ENCODE measurements at regions not wholly inside any gene's neighbourhood (a gene's known extent, or its start where the extent isn't known, plus 50 kb on each side); places are given as distances from the start of the nearest gene placed in this dataset.

DNA sequence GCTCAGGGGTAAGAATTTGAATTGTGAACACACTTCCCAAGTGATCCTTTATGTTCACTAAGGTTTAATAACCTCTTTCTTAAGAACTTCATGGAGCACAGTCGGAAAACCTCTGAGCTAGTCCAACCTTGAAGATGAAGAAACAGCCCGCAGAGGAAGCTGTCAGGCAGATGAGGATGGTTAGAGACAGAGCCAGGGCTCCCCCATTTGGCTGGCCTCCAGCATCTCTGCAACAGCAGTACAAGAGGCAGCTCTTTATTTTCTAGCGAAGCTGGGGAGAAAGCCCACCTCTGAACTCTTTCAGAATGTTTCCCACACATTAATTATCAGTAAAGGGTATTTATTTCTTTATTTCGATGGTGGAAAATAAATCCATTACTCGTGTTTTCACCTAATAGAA is 350.8 kb downstream of the DMRT2 start (continued):
- TF ChIP-seq CHD4 (IDR thresholded peaks at IDR 0.05; ENCODE audit: borderline replicate concordance) (no peak), JUN (IDR thresholded peaks at IDR 0.05) (no peak)

- no peak overlapping the region for H3K4me2 ChIP-seq
- DNase-seq (ENCODE audit: low read depth in 1 of 2, low spot score in 1 of 2) (no peak), ATAC-seq (no peak), FAIRE-seq (no peak)
- H3K9me3 ChIP-seq = no peaks in the 10 kb centered on the region
- TF ChIP-seq HOXB5 (CRISPR knock-in tag; IDR thresholded peaks at IDR 0.05) (no peak), ELK1 (IDR thresholded peaks at IDR 0.05; ENCODE audit: low read depth, low read length) (no peak), SMC3 (IDR thresholded peaks at IDR 0.05) (no peak), CHD4 (IDR thresholded peaks at IDR 0.05; ENCODE audit: borderline replicate concordance) (no peak), JUN (IDR thresholded peaks at IDR 0.05) (no peak), TFCP2L1 (CRISPR knock-in tag; IDR thresholded peaks at IDR 0.05) (no peak), FOSB (CRISPR knock-in tag; IDR thresholded peaks at IDR 0.05) (no peak), MAZ (IDR thresholded peaks at IDR 0.05; ENCODE audit: borderline replicate concordance, low read depth, low read length) (no peak), BCL3 (IDR thresholded peaks at IDR 0.05) (no peak), CHD2 (IDR thresholded peaks at IDR 0.05; ENCODE audit: low read length, partially characterized antibody) (no peak), NR3C1 (IDR thresholded peaks at IDR 0.05) (no peak)
- TF ChIP-seq, protein P1, sequence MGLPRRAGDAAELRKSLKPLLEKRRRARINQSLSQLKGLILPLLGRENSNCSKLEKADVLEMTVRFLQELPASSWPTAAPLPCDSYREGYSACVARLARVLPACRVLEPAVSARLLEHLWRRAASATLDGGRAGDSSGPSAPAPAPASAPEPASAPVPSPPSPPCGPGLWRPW (IDR thresholded peaks at IDR 0.05) = no peak
- TF ChIP-seq, protein P2, sequence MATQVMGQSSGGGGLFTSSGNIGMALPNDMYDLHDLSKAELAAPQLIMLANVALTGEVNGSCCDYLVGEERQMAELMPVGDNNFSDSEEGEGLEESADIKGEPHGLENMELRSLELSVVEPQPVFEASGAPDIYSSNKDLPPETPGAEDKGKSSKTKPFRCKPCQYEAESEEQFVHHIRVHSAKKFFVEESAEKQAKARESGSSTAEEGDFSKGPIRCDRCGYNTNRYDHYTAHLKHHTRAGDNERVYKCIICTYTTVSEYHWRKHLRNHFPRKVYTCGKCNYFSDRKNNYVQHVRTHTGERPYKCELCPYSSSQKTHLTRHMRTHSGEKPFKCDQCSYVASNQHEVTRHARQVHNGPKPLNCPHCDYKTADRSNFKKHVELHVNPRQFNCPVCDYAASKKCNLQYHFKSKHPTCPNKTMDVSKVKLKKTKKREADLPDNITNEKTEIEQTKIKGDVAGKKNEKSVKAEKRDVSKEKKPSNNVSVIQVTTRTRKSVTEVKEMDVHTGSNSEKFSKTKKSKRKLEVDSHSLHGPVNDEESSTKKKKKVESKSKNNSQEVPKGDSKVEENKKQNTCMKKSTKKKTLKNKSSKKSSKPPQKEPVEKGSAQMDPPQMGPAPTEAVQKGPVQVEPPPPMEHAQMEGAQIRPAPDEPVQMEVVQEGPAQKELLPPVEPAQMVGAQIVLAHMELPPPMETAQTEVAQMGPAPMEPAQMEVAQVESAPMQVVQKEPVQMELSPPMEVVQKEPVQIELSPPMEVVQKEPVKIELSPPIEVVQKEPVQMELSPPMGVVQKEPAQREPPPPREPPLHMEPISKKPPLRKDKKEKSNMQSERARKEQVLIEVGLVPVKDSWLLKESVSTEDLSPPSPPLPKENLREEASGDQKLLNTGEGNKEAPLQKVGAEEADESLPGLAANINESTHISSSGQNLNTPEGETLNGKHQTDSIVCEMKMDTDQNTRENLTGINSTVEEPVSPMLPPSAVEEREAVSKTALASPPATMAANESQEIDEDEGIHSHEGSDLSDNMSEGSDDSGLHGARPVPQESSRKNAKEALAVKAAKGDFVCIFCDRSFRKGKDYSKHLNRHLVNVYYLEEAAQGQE (IDR thresholded peaks at IDR 0.05) = no peak
- TF ChIP-seq, protein P3, sequence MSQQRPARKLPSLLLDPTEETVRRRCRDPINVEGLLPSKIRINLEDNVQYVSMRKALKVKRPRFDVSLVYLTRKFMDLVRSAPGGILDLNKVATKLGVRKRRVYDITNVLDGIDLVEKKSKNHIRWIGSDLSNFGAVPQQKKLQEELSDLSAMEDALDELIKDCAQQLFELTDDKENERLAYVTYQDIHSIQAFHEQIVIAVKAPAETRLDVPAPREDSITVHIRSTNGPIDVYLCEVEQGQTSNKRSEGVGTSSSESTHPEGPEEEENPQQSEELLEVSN (IDR thresholded peaks at IDR 0.05; ENCODE audit: borderline replicate concordance, low read depth) = no peak
- no peak overlapping the region for H3K27ac ChIP-seq
- 15% methylated on average over 3 of the region's 4 CpGs for WGBS (ENCODE audit: missing lambda C conversion rate)
- no peak overlapping the region for H3K4me3 ChIP-seq
- ChIA-PET CTCF (no interaction called here), POLR2A (no interaction called here)
- H3K4me1 ChIP-seq = no peaks in the 10 kb centered on the region
These were observed 354.8 kb downstream of the DMRT2 start for GRCh38 chr9:1404940-1405339.

- TF ChIP-seq NFE2L2 (conservative IDR thresholded peaks at IDR 0.05; ENCODE audit: low read length) (no peak), EHF (CRISPR knock-in tag; IDR thresholded peaks at IDR 0.05) (no peak), NPAS2 (CRISPR knock-in tag; IDR thresholded peaks at IDR 0.05; ENCODE audit: borderline replicate concordance) (no peak), HDAC2 (IDR thresholded peaks at IDR 0.05) (no peak), POLR2AphosphoS2 (conservative IDR thresholded peaks at IDR 0.05; ENCODE audit: low read length) (no peak), PHF8 (IDR thresholded peaks at IDR 0.05; ENCODE audit: borderline replicate concordance, low read depth) (no peak), RAD21 (conservative IDR thresholded peaks at IDR 0.05 in 1 of 2, IDR thresholded peaks at IDR 0.05 in 1 of 2) (no peak), ZNF302 (CRISPR knock-in tag; IDR thresholded peaks at IDR 0.05) (no peak), RNF2 (IDR thresholded peaks at IDR 0.05; ENCODE audit: borderline replicate concordance, low read depth) (no peak), JUN (IDR thresholded peaks at IDR 0.05) (no peak), MYC (IDR thresholded peaks at IDR 0.05; ENCODE audit: borderline replicate concordance, low read length) (no peak), TP53 (CRISPR knock-in tag; IDR thresholded peaks at IDR 0.05) (no peak), HOXB13 (CRISPR knock-in tag; IDR thresholded peaks at IDR 0.05; ENCODE audit: low read depth) (no peak), RCOR1 (IDR thresholded peaks at IDR 0.05; ENCODE audit: low read depth, low read length) (no peak)
- TF ChIP-seq, protein P1 (IDR thresholded peaks at IDR 0.05) = no peak
- POLR2A ChIA-PET = no interaction called here
- FAIRE-seq (no peak), ATAC-seq (no peak), DNase-seq (ENCODE audit: low read depth in 1 of 2, low spot score in 1 of 2) (no peak)
- H3K27ac ChIP-seq = no peak overlapping the region
- no peaks in the 10 kb centered on the region for H3K4me1 ChIP-seq
- H3K9me3 ChIP-seq = no peaks in the 10 kb centered on the region
- no peak overlapping the region for H3K4me3 ChIP-seq
- CTCF ChIA-PET = interaction anchor here (0.5 kb wide), 1 partner anchor 448 kb away, joined by 4 read pairs; no protein-coding TSS in a partner anchor
- H3K4me2 ChIP-seq = no peak overlapping the region
- 0% methylated on average over 2 of the region's 2 CpGs for WGBS (ENCODE audit: missing lambda C conversion rate)
These were observed 361.7 kb downstream of the DMRT2 start for GRCh38 chr9:1411826-1412225.

All from A549 (cell line).